ENCODE measurements at regions not wholly inside any gene's neighbourhood (a gene's known extent, or its start where the extent isn't known, plus 50 kb on each side); places are given as distances from the start of the nearest gene placed in this dataset.

DNA sequence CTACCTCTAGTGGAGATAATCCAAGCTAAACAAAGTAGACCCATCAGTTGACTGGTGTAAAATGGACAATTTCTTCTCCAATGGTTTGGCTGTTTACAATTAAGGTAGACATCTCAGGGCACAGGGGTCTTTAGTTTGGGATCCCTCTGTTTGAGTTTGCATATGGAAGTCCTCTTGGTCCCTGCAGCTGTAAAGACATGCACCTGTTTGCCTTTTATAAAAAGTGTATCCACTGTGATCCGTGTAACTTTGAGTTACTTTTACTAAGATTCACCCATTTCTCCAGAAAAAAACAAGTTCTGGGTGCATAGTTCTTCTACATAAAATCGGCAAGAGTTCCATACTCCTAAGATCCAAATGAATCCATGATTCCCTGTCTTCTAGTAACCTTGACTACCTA is 374.7 kb upstream of the ADAMTS16 start:
- TF ChIP-seq CTCF (IDR thresholded peaks at IDR 0.05): no peak
- no peak for TF ChIP-seq POLR2A (IDR thresholded peaks at IDR 0.05)

All from thyroid gland (tissue), 4 donors.